ENCODE measurements at regions not wholly inside any gene's neighbourhood (a gene's known extent, or its start where the extent isn't known, plus 50 kb on each side); places are given as distances from the start of the nearest gene placed in this dataset.

GRCh38 chr9:7622481-7622880 lies 177.1 kb downstream of the DMAC1 start:
- TF ChIP-seq CTCF (optimal IDR thresholded peaks at IDR 0.05 in 1 of 3, IDR thresholded peaks at IDR 0.05 in 1 of 3, conservative IDR thresholded peaks at IDR 0.05 in 1 of 3; ENCODE audit: extremely low read depth in 1 of 3, insufficient read depth in 2 of 3, low read length in 3 of 3) = no peak
- TF ChIP-seq EZH2 (IDR thresholded peaks at IDR 0.05; ENCODE audit: low read length) = no peak

Measured in keratinocyte (primary cell).